ENCODE measurements at regions not wholly inside any gene's neighbourhood (a gene's known extent, or its start where the extent isn't known, plus 50 kb on each side); places are given as distances from the start of the nearest gene placed in this dataset.

GRCh38 chr15:47824147-47824546 is 106.8 kb downstream of the SEMA6D start:
- Histone ChIP-seq H3K27me3 (ENCODE audit: control insufficient read depth, insufficient read depth, low read length) (no peaks in the 10 kb centered on the region), H3K4me3 (ENCODE audit: low read length) (no peak overlapping the region), H3K36me3 (ENCODE audit: control insufficient read depth, insufficient read depth, low read length) (no peaks in the 10 kb centered on the region), H3K27ac (ENCODE audit: low read length) (no peak overlapping the region), H3K4me1 (ENCODE audit: control insufficient read depth, insufficient read depth, low read length) (no peaks in the 10 kb centered on the region), H3K9me3 (ENCODE audit: control insufficient read depth, insufficient read depth, low read length) (no peaks in the 10 kb centered on the region)
- no peak for DNase-seq (ENCODE audit: low read depth, low spot score)
- WGBS (ENCODE audit: insufficient coverage, insufficient read length) = no CpG with 5 or more reads among the region's 4 CpGs

- Histone ChIP-seq H3K4me3 (ENCODE audit: low read length) (no peak overlapping the region), H3K27ac (ENCODE audit: low read length) (no peak overlapping the region), H3K36me3 (ENCODE audit: control insufficient read depth, insufficient read depth, low read length) (no peaks in the 10 kb centered on the region), H3K27me3 (ENCODE audit: control insufficient read depth, insufficient read depth, low read length) (no peaks in the 10 kb centered on the region), H3K9me3 (ENCODE audit: control insufficient read depth, insufficient read depth, low read length) (no peaks in the 10 kb centered on the region), H3K4me1 (ENCODE audit: control insufficient read depth, insufficient read depth, low read length) (no peaks in the 10 kb centered on the region)
- whole genome bisulfite sequencing (ENCODE audit: insufficient coverage, insufficient read length) = no CpG with 5 or more reads among the region's 1 CpG
- no peak for DNase-seq (ENCODE audit: low read depth, low spot score)
Observed at GRCh38 chr15:47829667-47830066, 112.4 kb downstream of the SEMA6D start.

- no peak for DNase-seq (ENCODE audit: low read depth, low spot score)
- Histone ChIP-seq H3K4me3 (ENCODE audit: low read length) (no peak overlapping the region), H3K36me3 (ENCODE audit: control insufficient read depth, insufficient read depth, low read length) (no peaks in the 10 kb centered on the region), H3K4me1 (ENCODE audit: control insufficient read depth, insufficient read depth, low read length) (peaks cover 1% of the 10 kb centered on the region; the same call in 1 of the 2 replicates), H3K27ac (ENCODE audit: low read length) (no peak overlapping the region), H3K9me3 (ENCODE audit: control insufficient read depth, insufficient read depth, low read length) (no peaks in the 10 kb centered on the region), H3K27me3 (ENCODE audit: control insufficient read depth, insufficient read depth, low read length) (no peaks in the 10 kb centered on the region)
- no CpG with 5 or more reads among the region's 1 CpG for WGBS (ENCODE audit: insufficient coverage, insufficient read length)
Observed at GRCh38 chr15:47834093-47834492, 116.8 kb downstream of the SEMA6D start.

- DNase-seq (ENCODE audit: low read depth, low spot score) = no peak
- no peak overlapping the region for H3K4me3 ChIP-seq (ENCODE audit: low read length)
- H3K27ac ChIP-seq (ENCODE audit: low read length) = no peak overlapping the region
- no peaks in the 10 kb centered on the region for H3K36me3 ChIP-seq (ENCODE audit: control insufficient read depth, insufficient read depth, low read length)
- no peaks in the 10 kb centered on the region for H3K27me3 ChIP-seq (ENCODE audit: control insufficient read depth, insufficient read depth, low read length)
- H3K4me1 ChIP-seq (ENCODE audit: control insufficient read depth, insufficient read depth, low read length) = peaks cover 3% of the 10 kb centered on the region; the same call in 1 of the 2 replicates
- WGBS (ENCODE audit: insufficient coverage, insufficient read length) = no CpG with 5 or more reads among the region's 6 CpGs
- no peaks in the 10 kb centered on the region for H3K9me3 ChIP-seq (ENCODE audit: control insufficient read depth, insufficient read depth, low read length)
Observed at GRCh38 chr15:47839233-47839825, 122.0 kb downstream of the SEMA6D start.

- DNase-seq (ENCODE audit: low read depth, low spot score) = no peak
- no peak overlapping the region for H3K4me3 ChIP-seq (ENCODE audit: low read length)
- 0 out of 2 replicates have a peak, but pooled peaks cover 3% of the 10 kb centered on the region for H3K4me1 ChIP-seq (ENCODE audit: control insufficient read depth, insufficient read depth, low read length)
- H3K27ac ChIP-seq (ENCODE audit: low read length) = no peak overlapping the region
- no peaks in the 10 kb centered on the region for H3K27me3 ChIP-seq (ENCODE audit: control insufficient read depth, insufficient read depth, low read length)
- H3K9me3 ChIP-seq (ENCODE audit: control insufficient read depth, insufficient read depth, low read length) = no peaks in the 10 kb centered on the region
- H3K36me3 ChIP-seq (ENCODE audit: control insufficient read depth, insufficient read depth, low read length) = no peaks in the 10 kb centered on the region
- no CpG with 5 or more reads among the region's 4 CpGs for WGBS (ENCODE audit: insufficient coverage, insufficient read length)
Observed at GRCh38 chr15:47843124-47843663, 125.9 kb downstream of the SEMA6D start.

- 0 out of 2 replicates have a peak, but pooled peaks cover 2% of the 10 kb centered on the region for H3K4me1 ChIP-seq (ENCODE audit: control insufficient read depth, insufficient read depth, low read length)
- H3K27me3 ChIP-seq (ENCODE audit: control insufficient read depth, insufficient read depth, low read length) = no peaks in the 10 kb centered on the region
- DNase-seq (ENCODE audit: low read depth, low spot score) = no peak
- no peaks in the 10 kb centered on the region for H3K36me3 ChIP-seq (ENCODE audit: control insufficient read depth, insufficient read depth, low read length)
- no peak overlapping the region for H3K27ac ChIP-seq (ENCODE audit: low read length)
- no CpG with 5 or more reads among the region's 2 CpGs for WGBS (ENCODE audit: insufficient coverage, insufficient read length)
- H3K9me3 ChIP-seq (ENCODE audit: control insufficient read depth, insufficient read depth, low read length) = no peaks in the 10 kb centered on the region
- no peak overlapping the region for H3K4me3 ChIP-seq (ENCODE audit: low read length)
Observed at GRCh38 chr15:47844437-47844836, 127.1 kb downstream of the SEMA6D start.

- 0 out of 2 replicates have a peak, but pooled peaks cover 2% of the 10 kb centered on the region for H3K4me1 ChIP-seq (ENCODE audit: control insufficient read depth, insufficient read depth, low read length)
- H3K36me3 ChIP-seq (ENCODE audit: control insufficient read depth, insufficient read depth, low read length) = no peaks in the 10 kb centered on the region
- DNase-seq (ENCODE audit: low read depth, low spot score) = no peak
- no peaks in the 10 kb centered on the region for H3K9me3 ChIP-seq (ENCODE audit: control insufficient read depth, insufficient read depth, low read length)
- no peak overlapping the region for H3K4me3 ChIP-seq (ENCODE audit: low read length)
- WGBS (ENCODE audit: insufficient coverage, insufficient read length) = no CpG with 5 or more reads among the region's 2 CpGs
- no peaks in the 10 kb centered on the region for H3K27me3 ChIP-seq (ENCODE audit: control insufficient read depth, insufficient read depth, low read length)
- H3K27ac ChIP-seq (ENCODE audit: low read length) = no peak overlapping the region
Observed at GRCh38 chr15:47846128-47846868, 129.0 kb downstream of the SEMA6D start.

GRCh38 chr15:47846876-47847275 is 129.6 kb downstream of the SEMA6D start:
- Histone ChIP-seq H3K4me3 (ENCODE audit: low read length) (no peak overlapping the region), H3K27ac (ENCODE audit: low read length) (no peak overlapping the region), H3K27me3 (ENCODE audit: control insufficient read depth, insufficient read depth, low read length) (no peaks in the 10 kb centered on the region), H3K9me3 (ENCODE audit: control insufficient read depth, insufficient read depth, low read length) (no peaks in the 10 kb centered on the region), H3K4me1 (ENCODE audit: control insufficient read depth, insufficient read depth, low read length) (0 out of 2 replicates have a peak, but pooled peaks cover 2% of the 10 kb centered on the region), H3K36me3 (ENCODE audit: control insufficient read depth, insufficient read depth, low read length) (no peaks in the 10 kb centered on the region)
- no CpG with 5 or more reads among the region's 3 CpGs for WGBS (ENCODE audit: insufficient coverage, insufficient read length)
- DNase-seq (ENCODE audit: low read depth, low spot score) = no peak

GRCh38 chr15:47856071-47856470 is 138.8 kb downstream of the SEMA6D start:
- no peak for DNase-seq (ENCODE audit: low read depth, low spot score)
- Histone ChIP-seq H3K27me3 (ENCODE audit: control insufficient read depth, insufficient read depth, low read length) (no peaks in the 10 kb centered on the region), H3K36me3 (ENCODE audit: control insufficient read depth, insufficient read depth, low read length) (no peaks in the 10 kb centered on the region), H3K4me1 (ENCODE audit: control insufficient read depth, insufficient read depth, low read length) (0 out of 2 replicates have a peak, but pooled peaks cover 2% of the 10 kb centered on the region), H3K9me3 (ENCODE audit: control insufficient read depth, insufficient read depth, low read length) (no peaks in the 10 kb centered on the region), H3K4me3 (ENCODE audit: low read length) (no peak overlapping the region), H3K27ac (ENCODE audit: low read length) (no peak overlapping the region)
- no CpG with 5 or more reads among the region's 5 CpGs for WGBS (ENCODE audit: insufficient coverage, insufficient read length)

GRCh38 chr15:47857014-47857775 is 139.9 kb downstream of the SEMA6D start:
- H3K36me3 ChIP-seq (ENCODE audit: control insufficient read depth, insufficient read depth, low read length) = no peaks in the 10 kb centered on the region
- DNase-seq (ENCODE audit: low read depth, low spot score) = no peak
- H3K4me1 ChIP-seq (ENCODE audit: control insufficient read depth, insufficient read depth, low read length) = 0 out of 2 replicates have a peak, but pooled peaks cover 2% of the 10 kb centered on the region
- H3K27ac ChIP-seq (ENCODE audit: low read length) = no peak overlapping the region
- H3K9me3 ChIP-seq (ENCODE audit: control insufficient read depth, insufficient read depth, low read length) = no peaks in the 10 kb centered on the region
- WGBS (ENCODE audit: insufficient coverage, insufficient read length) = no CpG with 5 or more reads among the region's 5 CpGs
- H3K4me3 ChIP-seq (ENCODE audit: low read length) = no peak overlapping the region
- no peaks in the 10 kb centered on the region for H3K27me3 ChIP-seq (ENCODE audit: control insufficient read depth, insufficient read depth, low read length)

Measured in iPS DF 6.9 (cell line).